H9 (cell line): ENCODE measurements at regions not wholly inside any gene's neighbourhood (a gene's known extent, or its start where the extent isn't known, plus 50 kb on each side); places are given as distances from the start of the nearest gene placed in this dataset.
A peak's percentile ranks its signal among the peaks of the same experiment; 100 is the strongest.

Source experiments
- DNase-seq: peaks from one replicate; pipeline ENCODE4 v3.0.0-alpha.2; 2017
- H2AFZ ChIP-seq: one replicate; pipeline ENCODE4 v1.6.1; 2013; ENCODE audit warnings: mild to moderate bottlenecking, low read length, control low read depth, moderate library complexity
- H2AK5ac ChIP-seq: 2 replicates; pipeline ENCODE4 v1.6.1; 2013; ENCODE audit warnings: low read length, control low read depth, mixed read lengths; ENCODE audit not compliant: insufficient read length
- H2BK120ac ChIP-seq: one replicate; pipeline ENCODE4 v1.6.1; 2013; ENCODE audit warnings: low read depth, mild to moderate bottlenecking, low read length, control low read depth, inconsistent platforms; ENCODE audit not compliant: poor library complexity, severe bottlenecking
- H2BK12ac ChIP-seq: 2 replicates; pipeline ENCODE4 v1.6.1; 2013; ENCODE audit warnings: low read length, control low read depth, mixed read lengths, low read depth; ENCODE audit not compliant: insufficient read length
- H2BK15ac ChIP-seq: 2 replicates; pipeline ENCODE4 v1.6.1; 2013; ENCODE audit warnings: low read depth, low read length, control low read depth
- H2BK20ac ChIP-seq: one replicate; pipeline ENCODE4 v1.6.1; 2013; ENCODE audit warnings: low read depth, mild to moderate bottlenecking, low read length, control low read depth, inconsistent platforms; ENCODE audit not compliant: poor library complexity, severe bottlenecking
- H2BK5ac ChIP-seq: 2 replicates; pipeline ENCODE4 v1.6.1; 2013; ENCODE audit warnings: low read length, control low read depth, mixed read lengths; ENCODE audit not compliant: insufficient read length
- H3K14ac ChIP-seq: 2 replicates; pipeline ENCODE4 v1.6.1; 2013; ENCODE audit warnings: low read length, control low read depth; ENCODE audit not compliant: insufficient read depth
- H3K18ac ChIP-seq: 2 replicates; pipeline ENCODE4 v1.6.1; 2013; ENCODE audit warnings: low read depth, mild to moderate bottlenecking, mixed read lengths, low read length, control low read depth; ENCODE audit not compliant: insufficient read length
- H3K23ac ChIP-seq: 2 replicates; pipeline ENCODE4 v1.6.1; 2013; ENCODE audit warnings: low read length, control low read depth, mixed read lengths, low read depth; ENCODE audit not compliant: insufficient read length
- H3K23me2 ChIP-seq: 2 replicates; pipeline ENCODE4 v1.6.1; 2013; ENCODE audit warnings: low read depth, mild to moderate bottlenecking, mixed read lengths, low read length, control low read depth; ENCODE audit not compliant: insufficient read length, poor library complexity, severe bottlenecking
- H3K27ac ChIP-seq: 2 replicates; pipeline ENCODE4 v1.5.1; 2013; ENCODE audit warnings: low read length, control low read depth, mixed read lengths, low read depth; ENCODE audit not compliant: insufficient read length
- H3K27me3 ChIP-seq: 2 replicates; pipeline ENCODE4 v1.6.1; 2013; ENCODE audit warnings: low read length, control low read depth, inconsistent platforms; ENCODE audit not compliant: insufficient read depth
- H3K4ac ChIP-seq: 2 replicates; pipeline ENCODE4 v1.6.1; 2013; ENCODE audit warnings: low read depth, mild to moderate bottlenecking, control low read depth, inconsistent platforms, low read length, moderate library complexity
- H3K4me1 ChIP-seq: 2 replicates; pipeline ENCODE4 v1.6.1; 2013; ENCODE audit warnings: low read length, control low read depth, inconsistent platforms; ENCODE audit not compliant: insufficient read depth
- H3K4me2 ChIP-seq: 2 replicates; pipeline ENCODE4 v1.6.1; 2013; ENCODE audit warnings: low read length, control low read depth, mixed read lengths; ENCODE audit not compliant: insufficient read length, insufficient read depth
- H3K56ac ChIP-seq: 2 replicates; pipeline ENCODE4 v1.6.1; 2013; ENCODE audit warnings: low read depth, mild to moderate bottlenecking, mixed read lengths, low read length, control low read depth; ENCODE audit not compliant: insufficient read length
- H3K79me1 ChIP-seq: 2 replicates; pipeline ENCODE4 v1.6.1; 2013; ENCODE audit warnings: low read depth, mild to moderate bottlenecking, moderate library complexity, low read length, control low read depth, inconsistent platforms; ENCODE audit not compliant: insufficient read depth, poor library complexity, severe bottlenecking
- H3K79me2 ChIP-seq: 2 replicates; pipeline ENCODE4 v1.6.1; 2013; ENCODE audit warnings: low read length, control low read depth, inconsistent platforms; ENCODE audit not compliant: insufficient read depth
- H3K9ac ChIP-seq: 2 replicates; pipeline ENCODE4 v1.6.1; 2013; ENCODE audit warnings: low read length, control low read depth, mixed read lengths; ENCODE audit not compliant: insufficient read length; ENCODE audit errors: extremely low read depth
- H3K9me3 ChIP-seq: one replicate; pipeline ENCODE4 v1.6.1; 2013; ENCODE audit warnings: low read depth, low read length, inconsistent platforms; ENCODE audit not compliant: control insufficient read depth
- H3T11ph ChIP-seq: one replicate; pipeline ENCODE4 v1.6.1; 2013; ENCODE audit warnings: mild to moderate bottlenecking, low read length, control low read depth, inconsistent platforms
- H4K20me1 ChIP-seq: one replicate; pipeline ENCODE4 v1.6.1; 2013; ENCODE audit not compliant: control insufficient read depth, insufficient read length, insufficient read depth
- H4K5ac ChIP-seq: 2 replicates; pipeline ENCODE4 v1.6.1; 2013; ENCODE audit warnings: low read depth, mild to moderate bottlenecking, mixed read lengths, low read length, control low read depth; ENCODE audit not compliant: insufficient read length
- H4K8ac ChIP-seq: replicated peaks from 2 replicates; pipeline ENCODE4 v1.6.1; 2013; ENCODE audit warnings: low read length, control low read depth, mixed read lengths, low read depth; ENCODE audit not compliant: insufficient read length
- H4K91ac ChIP-seq: 2 replicates; pipeline ENCODE4 v1.6.1; 2013; ENCODE audit warnings: low read depth, mild to moderate bottlenecking, moderate library complexity, mixed read lengths, low read length, control low read depth; ENCODE audit not compliant: insufficient read length
- H3K27ac Mint-ChIP-seq, 3 experiments: 2 replicates in 2 of 3; 3 replicates in 1 of 3; pipeline ENCODE4 v1.8.0; 2020 to 2021; ENCODE audit warnings: mixed read lengths in 3 of 3, mild to moderate bottlenecking in 1 of 3, moderate library complexity in 1 of 3
- H3K27me3 Mint-ChIP-seq: 2 replicates; pipeline ENCODE4 v1.8.0; 2021; ENCODE audit warnings: low read depth, mild to moderate bottlenecking, moderate library complexity, mixed read lengths
- H3K36me3 Mint-ChIP-seq, 3 experiments: 2 replicates in 2 of 3; 3 replicates in 1 of 3; pipeline ENCODE4 v1.8.0; 2020 to 2021; ENCODE audit warnings: low read depth in 3 of 3, mixed read lengths in 3 of 3; ENCODE audit not compliant: insufficient read depth in 1 of 3
- H3K4me1 Mint-ChIP-seq, 2 experiments: 2 replicates each; pipeline ENCODE4 v1.8.0; 2020; ENCODE audit warnings: mixed read lengths in 2 of 2
- H3K4me3 Mint-ChIP-seq, 2 experiments: 2 replicates in 1 of 2; 3 replicates in 1 of 2; pipeline ENCODE4 v1.8.0; 2020 to 2021; ENCODE audit warnings: mild to moderate bottlenecking in 2 of 2, mixed read lengths in 2 of 2, moderate library complexity in 1 of 2
- H3K9me3 Mint-ChIP-seq, 2 experiments: 2 replicates in 1 of 2; 3 replicates in 1 of 2; pipeline ENCODE4 v1.8.0; 2020; ENCODE audit warnings: mild to moderate bottlenecking in 2 of 2, mixed read lengths in 2 of 2, moderate library complexity in 1 of 2
- WGBS: extraction: QIAGEN DNeasy Blood & Tissue Kit; methylation state at CpG from one replicate; pipeline ENCODE4 v1.1.7; 2013; ENCODE audit warnings: missing lambda C conversion rate, low lambda C conversion rate, mixed read lengths; ENCODE audit not compliant: insufficient read length; ENCODE audit errors: extremely low coverage; 5-methylcytosine and 5-hydroxymethylcytosine counted together
- TF ChIP-seq, protein P1 (sequence below): fragments of 200-600 bp; sonication (generic); conservative IDR thresholded peaks from 3 replicates; pipeline ENCODE4 v1.8.0; 2021; ENCODE audit warnings: antibody characterized with exemption, mild to moderate bottlenecking

DNA sequence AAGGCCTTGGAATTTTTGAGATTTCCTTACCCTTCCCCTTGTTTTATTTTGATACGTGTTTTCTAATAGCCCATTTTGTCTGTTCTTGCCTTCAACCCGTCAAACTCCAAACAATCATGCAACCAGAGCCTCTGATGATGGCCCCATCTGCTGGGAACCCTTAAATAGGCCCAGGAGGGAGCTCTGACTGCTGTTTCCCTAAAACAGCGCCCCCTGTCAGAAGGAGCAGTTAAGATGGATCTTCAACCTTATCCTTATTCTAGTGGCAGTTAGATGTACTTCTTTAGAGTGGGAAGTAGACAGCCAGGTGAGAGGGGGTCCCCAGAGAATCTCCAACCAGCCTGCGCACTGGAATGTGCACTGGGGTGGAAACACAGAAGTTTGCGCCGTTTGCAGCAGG lies 1031.0 kb upstream of the PCDH9 start:
- Histone ChIP-seq H3K14ac (no peak overlapping the region), H3K4me2 (no peak overlapping the region), H3K4ac (no peak overlapping the region), H3K4me1 (no peaks in the 10 kb centered on the region), H2BK12ac (no peak overlapping the region), H3K9me3 (no peaks in the 10 kb centered on the region), H3K9ac (no peak overlapping the region), H2BK5ac (no peak overlapping the region), H4K91ac (no peak overlapping the region), H2BK15ac (no peak overlapping the region), H4K20me1 (no peaks in the 10 kb centered on the region), H3K27me3 (no peaks in the 10 kb centered on the region), H3K56ac (no peak overlapping the region), H3K23ac (no peak overlapping the region), H3K79me2 (no peaks in the 10 kb centered on the region), H2AK5ac (no peak overlapping the region), H3T11ph (no peak overlapping the region), H4K5ac (no peak overlapping the region), H3K79me1 (no peaks in the 10 kb centered on the region), H3K18ac (no peak overlapping the region), H3K27ac (no peak overlapping the region), H4K8ac (no peak overlapping the region), H2BK20ac (no peak overlapping the region), H2BK120ac (no peak overlapping the region), H2AFZ (no peak overlapping the region), H3K23me2 (no peaks in the 10 kb centered on the region)
- H3K4me3 Mint-ChIP-seq: no peak overlapping the region
- H3K4me1 Mint-ChIP-seq: peaks cover 0 to 7% of the 10 kb centered on the region in 2 experiments; a peak in 3 of 4 replicates
- H3K27me3 Mint-ChIP-seq: no peaks in the 10 kb centered on the region
- peaks cover 0 to 7% (median 0%) of the 10 kb centered on the region in 3 experiments; a peak in 1 of 7 replicates for H3K36me3 Mint-ChIP-seq
- no peaks in the 10 kb centered on the region; a peak in 1 of 5 replicates for H3K9me3 Mint-ChIP-seq
- WGBS: no CpG with 5 or more reads among the region's 6 CpGs
- TF ChIP-seq, protein P1, sequence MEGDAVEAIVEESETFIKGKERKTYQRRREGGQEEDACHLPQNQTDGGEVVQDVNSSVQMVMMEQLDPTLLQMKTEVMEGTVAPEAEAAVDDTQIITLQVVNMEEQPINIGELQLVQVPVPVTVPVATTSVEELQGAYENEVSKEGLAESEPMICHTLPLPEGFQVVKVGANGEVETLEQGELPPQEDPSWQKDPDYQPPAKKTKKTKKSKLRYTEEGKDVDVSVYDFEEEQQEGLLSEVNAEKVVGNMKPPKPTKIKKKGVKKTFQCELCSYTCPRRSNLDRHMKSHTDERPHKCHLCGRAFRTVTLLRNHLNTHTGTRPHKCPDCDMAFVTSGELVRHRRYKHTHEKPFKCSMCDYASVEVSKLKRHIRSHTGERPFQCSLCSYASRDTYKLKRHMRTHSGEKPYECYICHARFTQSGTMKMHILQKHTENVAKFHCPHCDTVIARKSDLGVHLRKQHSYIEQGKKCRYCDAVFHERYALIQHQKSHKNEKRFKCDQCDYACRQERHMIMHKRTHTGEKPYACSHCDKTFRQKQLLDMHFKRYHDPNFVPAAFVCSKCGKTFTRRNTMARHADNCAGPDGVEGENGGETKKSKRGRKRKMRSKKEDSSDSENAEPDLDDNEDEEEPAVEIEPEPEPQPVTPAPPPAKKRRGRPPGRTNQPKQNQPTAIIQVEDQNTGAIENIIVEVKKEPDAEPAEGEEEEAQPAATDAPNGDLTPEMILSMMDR: peak; percentile 69
- no peak overlapping the region for H3K27ac Mint-ChIP-seq
- peak; percentile 58 for DNase-seq
